Small intestine (tissue), 7 donors: ENCODE measurements at regions not wholly inside any gene's neighbourhood (a gene's known extent, or its start where the extent isn't known, plus 50 kb on each side); places are given as distances from the start of the nearest gene placed in this dataset.

ENCODE experiments used
- DNase-seq, 2 donors: peaks; one replicate each; pipeline versions ENCODE4 v3.0.0 to v3.0.0-alpha.2; 2013
- FAIRE-seq: peaks from 2 replicates; lab custom pipeline; 2012; peaks lifted over from hg19 to GRCh38; lab: Jason Lieb, UNC
- H3K27ac ChIP-seq, 3 donors: one replicate each; pipeline ENCODE4 v1.5.1; 2013; ENCODE audit warnings: low read length in 2 of 3, mild to moderate bottlenecking in 2 of 3, control low read depth in 1 of 3, inconsistent platforms in 1 of 3, low read depth in 1 of 3, moderate library complexity in 1 of 3
- H3K27me3 ChIP-seq, 3 donors: one replicate each; pipeline ENCODE4 v1.6.1; 2013; ENCODE audit warnings: low read length in 3 of 3, inconsistent platforms in 1 of 3; ENCODE audit not compliant: control insufficient read depth in 3 of 3, insufficient read depth in 3 of 3
- H3K36me3 ChIP-seq, 3 donors: one replicate each; pipeline ENCODE4 v1.6.1; 2013; ENCODE audit warnings: low read length in 3 of 3, inconsistent platforms in 1 of 3, low read depth in 1 of 3, mild to moderate bottlenecking in 1 of 3, moderate library complexity in 1 of 3; ENCODE audit not compliant: control insufficient read depth in 3 of 3, insufficient read depth in 2 of 3
- H3K4me1 ChIP-seq, 3 donors: one replicate each; pipeline ENCODE4 v1.6.1; 2013; ENCODE audit warnings: low read length in 2 of 3, inconsistent platforms in 1 of 3, low read depth in 1 of 3, mild to moderate bottlenecking in 1 of 3, moderate library complexity in 1 of 3; ENCODE audit not compliant: control insufficient read depth in 3 of 3, insufficient read depth in 2 of 3
- H3K4me3 ChIP-seq, 3 donors: one replicate each; pipeline ENCODE4 v1.5.1; 2013; ENCODE audit warnings: low read length in 3 of 3, control low read depth in 1 of 3, inconsistent platforms in 1 of 3, low read depth in 1 of 3, mild to moderate bottlenecking in 1 of 3, moderate library complexity in 1 of 3
- H3K9me3 ChIP-seq, 2 donors: one replicate each; pipeline ENCODE4 v1.6.1; 2013; ENCODE audit warnings: low read depth in 1 of 2, low read length in 1 of 2; ENCODE audit not compliant: control insufficient read depth in 2 of 2, insufficient read depth in 1 of 2
- WGBS, 3 donors: extraction: QIAGEN DNeasy Blood & Tissue Kit; methylation state at CpG; one replicate each; pipeline ENCODE4 v1.1.7; 2013; 5-methylcytosine and 5-hydroxymethylcytosine counted together
- donor health status: healthy with polysubstance abuse.
- donor health status: control.
- donor health status: control.
- donor health status: Bipolar disorder and iron deficiency.
- donor health status: healthy.

DNA sequence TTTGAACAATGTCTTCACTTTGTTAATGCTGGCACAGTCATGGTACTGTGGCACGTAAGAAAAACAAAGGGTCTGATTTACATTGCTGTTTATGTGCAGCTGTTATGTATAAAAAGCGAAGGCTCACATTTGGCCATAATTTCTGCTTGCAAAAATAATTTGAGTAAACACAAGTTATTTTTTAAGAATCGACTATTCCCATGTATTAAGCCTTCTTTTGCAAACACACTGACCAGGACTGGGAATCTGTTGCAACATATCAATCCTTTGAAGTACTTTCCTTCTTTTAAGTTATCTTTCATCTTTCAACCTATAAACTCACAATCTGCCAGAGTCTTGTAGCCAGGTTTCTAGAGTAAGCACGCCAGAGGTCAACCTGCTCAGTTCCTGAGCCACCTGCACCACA is 145.4 kb upstream of the BMP4 start:
- no peak for FAIRE-seq
- H3K9me3 ChIP-seq: no peaks in the 10 kb centered on the region
- no peaks in the 10 kb centered on the region for H3K27me3 ChIP-seq
- DNase-seq: no peak
- no peak overlapping the region for H3K27ac ChIP-seq
- H3K4me1 ChIP-seq: no peaks in the 10 kb centered on the region
- H3K36me3 ChIP-seq: no peaks in the 10 kb centered on the region
- WGBS, 3 donors: 43 to 63% (median 51%) methylated on average over 4 of the region's 4 CpGs
- H3K4me3 ChIP-seq: no peak overlapping the region

DNA sequence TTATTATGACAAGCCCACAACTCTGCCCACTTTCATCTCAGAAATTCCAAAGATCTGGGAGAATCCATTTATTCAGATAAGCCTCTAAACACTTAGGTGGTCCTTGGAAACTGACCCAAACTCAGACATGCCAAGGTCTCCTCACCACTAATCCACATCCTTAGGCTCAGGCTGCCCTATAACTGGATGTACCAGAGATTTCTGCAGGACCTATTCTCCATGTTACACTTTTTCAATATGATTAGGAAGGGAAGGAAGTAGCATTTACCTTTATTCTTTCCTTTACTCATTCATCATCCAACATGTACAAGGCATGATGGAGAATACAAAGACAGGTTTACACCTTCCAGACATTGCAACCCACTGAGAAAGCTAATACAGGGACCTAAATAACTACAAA is 145.9 kb upstream of the BMP4 start:
- Histone ChIP-seq H3K4me1 (no peaks in the 10 kb centered on the region), H3K27ac (no peak overlapping the region), H3K4me3 (no peak overlapping the region), H3K27me3 (no peaks in the 10 kb centered on the region), H3K36me3 (no peaks in the 10 kb centered on the region), H3K9me3 (no peaks in the 10 kb centered on the region)
- DNase-seq: no peak
- no peak for FAIRE-seq

DNA sequence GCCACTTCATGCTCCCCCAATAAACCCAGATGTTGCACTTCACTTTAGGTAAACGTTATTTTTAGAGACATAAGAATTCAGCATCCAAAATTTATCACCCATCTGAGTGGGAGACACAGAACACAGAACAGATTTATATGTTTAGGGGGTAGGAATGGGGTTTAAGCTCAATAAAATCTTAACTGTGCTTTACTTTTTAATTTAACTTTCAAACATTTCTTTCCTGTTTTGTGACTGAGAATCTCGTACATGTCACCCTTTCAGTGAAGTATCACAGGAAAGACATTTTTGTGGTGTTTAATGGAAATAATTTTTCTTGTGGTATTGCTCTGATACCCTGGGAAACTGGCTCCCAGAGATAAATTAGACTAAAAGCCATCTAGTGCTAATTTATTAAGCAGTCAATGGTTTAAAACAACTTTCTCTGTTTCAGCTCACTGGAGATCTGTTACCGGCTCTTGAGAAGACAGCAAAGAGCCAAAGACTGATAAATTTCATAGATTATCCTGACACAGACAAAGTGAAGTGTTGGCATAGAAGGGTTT is 148.0 kb upstream of the BMP4 start:
- Histone ChIP-seq H3K4me1 (no peaks in the 10 kb centered on the region), H3K9me3 (no peaks in the 10 kb centered on the region), H3K27ac (no peak overlapping the region), H3K36me3 (no peaks in the 10 kb centered on the region), H3K27me3 (no peaks in the 10 kb centered on the region), H3K4me3 (no peak overlapping the region)
- FAIRE-seq (no peak), DNase-seq (no peak)
- 60 to 76% (median 61%) methylated on average over 3 of the region's 3 CpGs for WGBS, 3 donors

DNA sequence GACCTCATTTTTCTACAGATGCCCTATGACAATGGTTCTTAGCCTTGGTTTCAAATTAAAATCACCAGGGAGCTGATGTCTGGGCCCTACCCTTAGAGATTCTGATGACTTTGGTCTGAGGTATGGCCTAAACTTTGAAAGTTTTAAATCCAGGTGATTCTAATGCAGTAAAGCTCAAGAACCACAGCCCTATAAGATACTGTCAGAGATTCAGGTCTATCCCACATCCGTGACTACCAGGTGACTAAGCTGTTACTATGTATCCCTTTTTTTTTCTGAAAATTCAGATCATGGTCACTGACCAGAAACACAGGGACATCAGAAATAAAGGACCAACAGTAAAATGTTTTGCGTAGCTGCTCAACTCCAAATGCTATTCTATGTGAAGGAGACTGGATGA is 148.8 kb upstream of the BMP4 start:
- FAIRE-seq (no peak), DNase-seq (no peak)
- 92 to 93% (median 93%) methylated on average over 2 of the region's 2 CpGs for WGBS, 3 donors
- Histone ChIP-seq H3K27ac (no peak overlapping the region), H3K9me3 (no peaks in the 10 kb centered on the region), H3K27me3 (no peaks in the 10 kb centered on the region), H3K4me1 (no peaks in the 10 kb centered on the region), H3K36me3 (no peaks in the 10 kb centered on the region), H3K4me3 (no peak overlapping the region)

DNA sequence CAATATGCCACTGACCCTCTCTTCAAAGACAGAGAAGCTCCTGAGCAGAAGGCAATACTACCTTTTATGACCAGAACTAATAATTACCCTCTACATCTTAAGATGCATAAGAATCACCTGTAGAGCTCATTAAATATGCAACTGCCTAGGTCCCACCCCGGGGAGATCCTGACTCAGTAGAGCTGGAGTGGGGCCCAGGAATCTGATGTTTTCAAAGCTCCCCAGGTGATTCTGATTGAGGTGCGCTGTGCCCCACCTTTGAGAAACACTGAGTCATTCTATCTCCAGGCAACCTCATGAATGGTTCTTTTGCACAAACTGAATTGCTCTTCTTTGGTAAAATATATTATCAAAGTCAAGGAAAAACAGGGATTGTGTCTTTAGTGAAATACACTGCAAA is 149.3 kb upstream of the BMP4 start:
- peak; percentile 9 to 21 for DNase-seq

DNA sequence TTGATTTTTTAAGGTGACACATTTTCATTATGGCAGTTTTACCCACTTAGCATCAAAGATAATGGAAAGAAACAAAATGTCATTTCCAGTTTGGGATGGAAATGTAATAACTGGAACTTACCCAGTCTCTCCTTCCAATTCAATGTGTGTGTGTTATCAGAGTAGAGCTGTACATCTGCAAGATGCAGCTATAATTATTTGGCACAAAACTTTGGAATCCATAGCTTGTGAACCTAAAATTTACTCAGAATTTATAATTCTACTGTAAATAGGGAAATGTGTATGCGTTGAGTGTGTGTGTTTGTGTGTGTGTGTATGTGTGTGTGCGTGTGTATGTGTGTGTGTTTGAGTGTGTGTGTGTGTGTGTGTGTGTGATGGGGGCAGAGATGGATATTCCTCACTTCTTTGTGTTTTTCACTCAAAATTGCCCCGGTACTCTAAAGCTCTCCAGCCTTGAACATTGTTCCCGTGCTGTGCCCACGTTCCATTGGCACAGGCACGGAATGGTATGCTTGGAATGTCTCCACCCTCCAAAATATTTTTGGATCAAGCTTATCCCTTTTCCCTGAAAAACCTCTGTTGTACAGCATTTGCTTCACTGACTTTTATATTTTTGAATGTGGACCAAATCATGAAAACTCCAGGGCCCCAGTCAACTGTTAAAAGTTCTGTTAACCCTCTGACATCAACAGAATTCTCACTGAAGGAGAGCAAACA is 150.2 kb upstream of the BMP4 start:
- 64 to 93% (median 85%) methylated on average over 6 of the region's 6 CpGs for WGBS, 3 donors
- no peaks in the 10 kb centered on the region for H3K27me3 ChIP-seq
- no peaks in the 10 kb centered on the region for H3K4me1 ChIP-seq
- H3K9me3 ChIP-seq: no peaks in the 10 kb centered on the region
- H3K27ac ChIP-seq: no peak overlapping the region
- H3K36me3 ChIP-seq: no peaks in the 10 kb centered on the region
- DNase-seq: no peak
- no peak overlapping the region for H3K4me3 ChIP-seq
- no peak for FAIRE-seq

More for the DNA sequence above, 149.3 kb upstream of the BMP4 start:
- Histone ChIP-seq H3K9me3 (no peaks in the 10 kb centered on the region), H3K27me3 (no peaks in the 10 kb centered on the region), H3K36me3 (no peaks in the 10 kb centered on the region), H3K27ac (no peak overlapping the region), H3K4me3 (no peak overlapping the region), H3K4me1 (no peaks in the 10 kb centered on the region)
- no peak for FAIRE-seq
- 8 to 46% (median 34%) methylated on average over 2 of the region's 2 CpGs for WGBS, 3 donors

DNA sequence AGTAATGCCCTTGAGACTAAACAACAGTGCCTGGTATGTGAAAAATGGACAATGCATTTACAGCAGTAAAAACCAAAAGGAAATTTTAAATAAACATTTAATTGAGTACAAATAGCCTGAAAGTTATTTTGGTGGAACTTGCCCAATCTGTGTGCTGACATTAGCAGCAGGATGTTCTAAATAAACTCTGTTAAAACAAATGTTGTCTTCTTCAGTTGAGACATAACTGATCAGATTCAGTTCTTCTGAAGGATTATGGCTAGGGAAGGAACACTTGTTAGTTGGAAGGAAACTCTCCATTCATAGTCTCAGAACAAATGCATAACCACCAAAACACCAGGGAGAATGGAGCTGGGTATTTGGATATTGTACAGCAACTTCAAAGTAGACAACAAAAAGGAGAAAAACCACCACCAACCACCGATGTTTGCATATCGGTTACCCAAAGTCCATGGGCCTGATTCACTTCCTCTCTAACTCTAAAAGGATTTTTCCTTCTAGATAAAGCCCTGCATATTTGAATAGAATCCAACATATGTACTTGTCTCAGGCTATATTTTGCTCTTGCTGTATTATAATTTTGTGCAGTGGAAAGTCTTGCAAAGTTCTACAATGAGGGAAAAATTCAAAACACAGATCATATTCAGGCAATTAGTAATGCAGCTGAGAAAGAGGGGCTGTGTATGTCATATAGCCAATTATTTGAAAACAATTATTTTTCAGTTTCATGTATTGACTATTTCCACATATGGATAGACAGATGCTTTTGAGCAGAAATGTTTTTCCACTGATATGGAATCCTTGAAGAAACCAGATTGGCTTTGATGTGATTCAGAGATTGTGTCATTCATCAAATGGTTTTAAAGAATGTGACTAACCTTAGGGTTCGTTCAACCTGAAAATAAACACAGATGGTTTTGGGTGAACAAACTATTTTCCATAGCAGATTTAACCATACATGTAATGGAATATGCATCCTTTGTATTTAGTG is 152.2 kb upstream of the BMP4 start:
- no peaks in the 10 kb centered on the region for H3K4me1 ChIP-seq
- no peaks in the 10 kb centered on the region for H3K27me3 ChIP-seq
- no peaks in the 10 kb centered on the region for H3K36me3 ChIP-seq
- no peak overlapping the region for H3K27ac ChIP-seq
- H3K4me3 ChIP-seq: no peak overlapping the region
- DNase-seq (no peak), FAIRE-seq (no peak)
- H3K9me3 ChIP-seq: no peaks in the 10 kb centered on the region
- WGBS, 3 donors: 57 to 62% (median 59%) methylated on average over 3 of the region's 3 CpGs

DNA sequence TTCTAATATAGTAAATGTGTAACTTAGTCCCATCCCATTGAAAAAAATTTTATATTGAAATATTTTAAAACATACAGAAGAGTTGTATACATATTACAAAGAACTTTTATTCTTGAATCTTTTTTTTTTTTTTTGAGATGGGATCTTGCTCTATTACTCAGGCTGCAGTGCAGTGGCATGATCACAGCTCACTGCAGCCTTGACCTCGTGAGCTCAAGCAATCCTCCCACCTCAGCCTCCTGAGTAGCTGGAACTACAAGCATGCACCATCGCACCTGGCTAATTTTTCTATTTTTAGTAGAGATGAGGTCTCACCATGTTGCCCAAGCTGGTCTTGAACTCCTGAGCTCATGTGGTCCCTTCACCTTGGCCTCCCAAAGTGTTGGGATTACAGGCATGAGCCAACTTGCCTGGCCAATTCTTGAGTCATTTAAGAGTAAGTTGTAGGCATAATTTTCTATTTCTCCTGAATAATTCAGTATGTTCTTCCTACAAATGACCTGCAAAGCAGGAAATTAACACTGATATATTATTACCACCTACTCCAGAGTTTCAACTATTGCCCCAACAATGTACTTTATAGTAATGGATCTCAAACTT is 153.0 kb upstream of the BMP4 start:
- Histone ChIP-seq H3K4me1 (no peaks in the 10 kb centered on the region), H3K4me3 (no peak overlapping the region), H3K9me3 (no peaks in the 10 kb centered on the region), H3K36me3 (no peaks in the 10 kb centered on the region), H3K27me3 (no peaks in the 10 kb centered on the region), H3K27ac (no peak overlapping the region)
- no peak for DNase-seq
- no peak for FAIRE-seq
- 79 to 87% (median 84%) methylated on average over 2 of the region's 2 CpGs for WGBS, 3 donors
